AG09319 (cell line): ENCODE measurements at regions not wholly inside any gene's neighbourhood (a gene's known extent, or its start where the extent isn't known, plus 50 kb on each side); places are given as distances from the start of the nearest gene placed in this dataset.
"Not testable (repeated sequence)": the region's sequence is repeated elsewhere in the genome, so short reads cannot be mapped to it uniquely, and the experiment has no call there.

Experiments used
- DNase-seq: peaks from one replicate; pipeline ENCODE4 v3.0.0-alpha.2; 2010; ENCODE audit warnings: low read depth; ENCODE audit errors: extremely low read depth
- TF ChIP-seq, protein P1 (sequence below): IDR thresholded peaks from 2 replicates; pipeline ENCODE4 v1.5.1; 2011; ENCODE audit warnings: low read depth, mild to moderate bottlenecking, inconsistent platforms, low read length, moderate library complexity

DNA sequence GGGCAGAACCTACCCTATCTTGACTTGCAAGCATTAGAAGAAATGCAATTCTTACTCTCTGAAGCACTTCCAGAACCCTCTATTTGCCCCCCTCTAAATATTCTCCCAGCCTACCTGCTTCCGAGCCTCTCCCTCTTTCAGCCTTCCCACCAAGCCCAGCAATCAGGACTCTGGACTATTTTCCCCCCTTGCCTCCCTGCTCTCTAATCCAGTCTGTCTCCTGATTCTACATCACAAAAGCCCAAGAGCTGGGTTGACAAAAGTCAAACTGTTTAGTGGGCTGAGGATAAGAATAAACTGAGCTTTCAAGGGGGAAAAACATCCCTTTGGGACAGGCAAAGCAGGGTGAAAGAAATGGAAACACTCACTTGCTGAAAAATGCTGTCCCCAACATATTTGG lies 123.2 kb upstream of the KIF2A start:
- TF ChIP-seq, protein P1, sequence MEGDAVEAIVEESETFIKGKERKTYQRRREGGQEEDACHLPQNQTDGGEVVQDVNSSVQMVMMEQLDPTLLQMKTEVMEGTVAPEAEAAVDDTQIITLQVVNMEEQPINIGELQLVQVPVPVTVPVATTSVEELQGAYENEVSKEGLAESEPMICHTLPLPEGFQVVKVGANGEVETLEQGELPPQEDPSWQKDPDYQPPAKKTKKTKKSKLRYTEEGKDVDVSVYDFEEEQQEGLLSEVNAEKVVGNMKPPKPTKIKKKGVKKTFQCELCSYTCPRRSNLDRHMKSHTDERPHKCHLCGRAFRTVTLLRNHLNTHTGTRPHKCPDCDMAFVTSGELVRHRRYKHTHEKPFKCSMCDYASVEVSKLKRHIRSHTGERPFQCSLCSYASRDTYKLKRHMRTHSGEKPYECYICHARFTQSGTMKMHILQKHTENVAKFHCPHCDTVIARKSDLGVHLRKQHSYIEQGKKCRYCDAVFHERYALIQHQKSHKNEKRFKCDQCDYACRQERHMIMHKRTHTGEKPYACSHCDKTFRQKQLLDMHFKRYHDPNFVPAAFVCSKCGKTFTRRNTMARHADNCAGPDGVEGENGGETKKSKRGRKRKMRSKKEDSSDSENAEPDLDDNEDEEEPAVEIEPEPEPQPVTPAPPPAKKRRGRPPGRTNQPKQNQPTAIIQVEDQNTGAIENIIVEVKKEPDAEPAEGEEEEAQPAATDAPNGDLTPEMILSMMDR: no peak
- no peak for DNase-seq

DNA sequence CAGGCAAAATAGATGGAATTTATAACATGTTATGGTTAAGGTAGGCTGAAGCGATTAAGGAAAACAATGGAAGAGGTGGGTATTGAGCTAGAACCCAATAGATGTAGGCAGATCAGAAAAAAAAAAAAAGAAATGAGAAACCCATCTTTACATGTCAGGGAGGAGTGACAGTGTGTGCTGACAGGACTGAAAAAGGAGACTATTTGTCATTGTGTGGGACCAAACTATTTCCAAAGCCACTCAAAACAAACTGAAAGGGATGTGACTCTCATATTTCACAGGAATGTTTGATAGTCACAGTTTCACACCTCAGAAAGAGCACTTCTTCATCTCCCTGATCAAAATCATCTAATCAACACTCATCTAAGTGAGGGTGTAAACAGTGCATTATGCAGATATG lies 122.3 kb upstream of the KIF2A start:
- DNase-seq: no peak
- TF ChIP-seq, protein P1: no peak

DNA sequence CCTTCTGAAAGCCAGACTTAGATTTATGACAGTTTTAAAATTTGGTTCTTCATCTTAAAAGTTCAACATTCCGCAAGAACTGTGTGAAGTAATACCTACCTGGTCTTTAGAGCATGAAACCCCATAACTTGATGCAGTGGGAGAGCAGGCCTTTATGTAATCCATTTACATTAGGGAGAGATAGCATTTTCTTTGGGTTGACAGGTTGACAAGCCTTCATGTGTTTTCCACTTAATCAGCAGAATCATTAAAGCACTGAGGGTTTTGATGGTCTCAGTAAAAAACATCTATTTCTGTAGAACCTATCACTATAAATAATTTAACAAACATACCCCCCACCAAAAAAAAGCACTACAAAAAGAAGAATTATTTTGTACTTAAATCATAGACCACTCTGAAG lies 121.6 kb upstream of the KIF2A start:
- DNase-seq: no peak
- TF ChIP-seq, protein P1: no peak

DNA sequence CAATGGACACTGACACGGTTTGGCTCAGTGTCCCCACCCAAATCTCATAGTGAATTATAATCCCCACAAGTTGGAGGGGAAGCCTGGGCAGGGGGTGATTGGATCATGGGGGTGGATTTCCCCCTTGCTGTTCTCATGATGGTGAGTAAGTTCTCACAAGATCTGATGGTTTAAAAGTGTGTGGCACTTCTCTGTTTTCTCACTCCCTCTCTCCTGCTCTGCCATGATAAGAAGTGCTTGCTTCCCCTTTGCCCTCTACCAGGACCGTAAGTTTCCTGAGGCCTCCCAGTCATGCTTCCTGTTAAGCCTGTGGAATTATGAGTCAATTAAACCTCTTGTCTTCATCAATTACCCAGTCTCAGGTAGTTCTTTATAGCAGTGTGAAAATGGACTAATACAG lies 115.8 kb upstream of the KIF2A start:
- no peak for DNase-seq
- TF ChIP-seq, protein P1: no peak

DNA sequence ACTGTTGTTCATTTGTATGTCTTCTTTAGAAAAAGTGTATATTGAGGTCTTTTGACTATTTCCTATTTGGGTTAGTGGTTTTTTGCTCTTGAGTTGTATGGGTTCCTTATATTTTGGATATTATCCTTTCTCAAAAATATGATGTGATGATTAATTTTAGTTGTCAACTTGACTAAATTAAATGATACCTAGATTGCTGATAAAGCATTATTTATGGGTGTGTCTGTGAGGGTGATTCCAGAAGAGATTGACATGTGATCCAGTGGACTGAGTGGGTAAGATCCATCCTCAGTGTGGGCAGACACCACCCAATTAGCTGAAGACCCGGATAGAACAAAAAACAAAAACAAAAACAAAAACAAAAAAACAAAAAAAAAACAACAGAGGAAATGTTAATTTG lies 115.1 kb upstream of the KIF2A start:
- TF ChIP-seq, protein P1: no peak
- no peak for DNase-seq

DNA sequence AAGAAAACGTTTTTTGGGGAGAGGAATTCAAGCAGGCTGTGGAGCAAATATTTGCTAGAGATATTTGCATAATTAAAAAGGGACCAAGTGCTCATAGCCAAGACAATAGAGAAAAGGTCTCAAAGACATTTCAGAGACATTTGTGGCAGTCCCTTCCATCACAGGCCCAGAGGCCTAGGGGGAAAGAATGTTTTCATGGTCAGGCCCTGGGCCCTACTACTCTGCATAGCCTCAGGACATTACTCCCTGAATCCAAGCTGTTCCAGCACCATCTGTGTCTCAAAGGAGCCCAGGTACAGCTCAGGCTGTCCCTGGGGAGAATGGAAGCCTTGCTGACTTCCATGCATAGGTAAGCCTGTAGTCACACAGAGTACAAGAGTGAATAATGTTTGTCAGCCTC lies 113.0 kb upstream of the KIF2A start:
- TF ChIP-seq, protein P1: no peak

DNA sequence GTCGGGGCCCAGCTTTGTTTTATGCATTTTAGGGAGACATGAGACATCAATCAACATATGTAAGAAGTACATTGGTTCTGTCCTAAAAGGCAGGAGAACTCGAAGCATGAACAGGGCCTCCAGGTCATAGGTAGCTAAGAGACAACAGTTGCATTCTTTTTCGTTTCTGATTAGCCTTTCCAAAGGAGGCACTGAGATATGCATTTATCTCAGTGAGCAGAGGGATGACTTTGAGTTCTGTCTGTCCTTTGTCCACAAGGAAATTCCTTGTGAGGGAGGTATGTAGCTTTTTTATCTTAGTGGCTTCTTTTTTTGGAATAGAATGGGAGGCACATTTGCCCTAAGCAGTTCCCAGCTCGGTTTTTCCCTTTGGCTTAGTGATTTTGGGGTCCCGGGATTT lies 109.5 kb upstream of the KIF2A start:
- not testable (repeated sequence) for DNase-seq

More for the DNA sequence above, 113.0 kb upstream of the KIF2A start:
- DNase-seq: no peak

DNA sequence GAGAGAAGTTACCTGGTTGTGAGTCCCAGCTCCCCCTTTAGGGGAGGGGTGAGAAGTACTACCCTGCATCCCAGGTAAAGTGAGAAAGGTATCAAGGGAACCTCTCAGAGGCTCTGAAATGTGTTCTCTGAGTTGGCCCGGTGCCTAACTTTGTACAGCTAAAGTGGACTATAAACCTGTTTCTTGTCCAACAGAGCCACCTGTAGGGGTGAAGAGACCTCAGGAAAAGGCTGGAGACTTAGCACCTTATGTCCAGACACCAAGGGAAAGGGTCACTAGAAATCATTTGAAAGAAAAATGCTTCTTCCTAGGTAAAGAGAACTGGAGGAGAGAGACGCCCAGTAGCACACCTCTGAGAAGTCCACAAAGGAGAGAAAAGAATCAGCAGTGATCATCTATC lies 108.3 kb upstream of the KIF2A start:
- DNase-seq: no peak
- TF ChIP-seq, protein P1: no peak
